A549 (cell line): ENCODE measurements at regions not wholly inside any gene's neighbourhood (a gene's known extent, or its start where the extent isn't known, plus 50 kb on each side); places are given as distances from the start of the nearest gene placed in this dataset.

Experiments used
- GATA3 ChIP-seq: IDR thresholded peaks from 2 replicates; pipeline ENCODE4 v1.6.1; 2012; ENCODE audit warnings: borderline replicate concordance
- KDM1A ChIP-seq: fragments of 200-600 bp; sonication (generic); IDR thresholded peaks from 2 replicates; pipeline ENCODE4 v1.6.1; 2016; ENCODE audit warnings: low read depth, mild to moderate bottlenecking
- MYC ChIP-seq: IDR thresholded peaks from 2 replicates; pipeline ENCODE4 v1.6.1; 2012; ENCODE audit warnings: mild to moderate bottlenecking, inconsistent platforms, low read length, improper control_type of control experiment, borderline replicate concordance
- POLR2A ChIP-seq: IDR thresholded peaks from 2 replicates; pipeline ENCODE4 v1.6.1; 2012; ENCODE audit warnings: mild to moderate bottlenecking, low read length
- RAD21 ChIP-seq, 2 experiments: fragments of >200 bp in 1 of 2; sonication (Bioruptor Twin) in 1 of 2; formaldehyde crosslinking in 1 of 2; IDR thresholded peaks in 1 of 2; conservative IDR thresholded peaks in 1 of 2; 2 replicates in 1 of 2; 3 replicates in 1 of 2; pipeline ENCODE4 v1.6.1; 2012 to 2018; ENCODE audit warnings: inconsistent platforms in 1 of 2
- TF ChIP-seq, protein P1 (sequence below): fragments of >200 bp; sonication (Bioruptor Twin); formaldehyde crosslinking; IDR thresholded peaks from 3 replicates; pipeline ENCODE4 v1.5.1; 2016
- TF ChIP-seq, protein P2 (sequence below): fragments of 200-600 bp; sonication (generic); IDR thresholded peaks from 2 replicates; pipeline ENCODE4 v1.6.1; 2016; ENCODE audit warnings: antibody characterized with exemption, mild to moderate bottlenecking, moderate library complexity

GRCh38 chr16:9417898-9418297, 326.5 kb downstream of the HAPSTR1 start:
- TF ChIP-seq, protein P1, sequence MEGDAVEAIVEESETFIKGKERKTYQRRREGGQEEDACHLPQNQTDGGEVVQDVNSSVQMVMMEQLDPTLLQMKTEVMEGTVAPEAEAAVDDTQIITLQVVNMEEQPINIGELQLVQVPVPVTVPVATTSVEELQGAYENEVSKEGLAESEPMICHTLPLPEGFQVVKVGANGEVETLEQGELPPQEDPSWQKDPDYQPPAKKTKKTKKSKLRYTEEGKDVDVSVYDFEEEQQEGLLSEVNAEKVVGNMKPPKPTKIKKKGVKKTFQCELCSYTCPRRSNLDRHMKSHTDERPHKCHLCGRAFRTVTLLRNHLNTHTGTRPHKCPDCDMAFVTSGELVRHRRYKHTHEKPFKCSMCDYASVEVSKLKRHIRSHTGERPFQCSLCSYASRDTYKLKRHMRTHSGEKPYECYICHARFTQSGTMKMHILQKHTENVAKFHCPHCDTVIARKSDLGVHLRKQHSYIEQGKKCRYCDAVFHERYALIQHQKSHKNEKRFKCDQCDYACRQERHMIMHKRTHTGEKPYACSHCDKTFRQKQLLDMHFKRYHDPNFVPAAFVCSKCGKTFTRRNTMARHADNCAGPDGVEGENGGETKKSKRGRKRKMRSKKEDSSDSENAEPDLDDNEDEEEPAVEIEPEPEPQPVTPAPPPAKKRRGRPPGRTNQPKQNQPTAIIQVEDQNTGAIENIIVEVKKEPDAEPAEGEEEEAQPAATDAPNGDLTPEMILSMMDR: no peak
- TF ChIP-seq KDM1A: no peak
- TF ChIP-seq RAD21 (conservative IDR thresholded peaks at IDR 0.05 in 1 of 2, IDR thresholded peaks at IDR 0.05 in 1 of 2): no peak
- TF ChIP-seq GATA3: no peak
- TF ChIP-seq, protein P2, sequence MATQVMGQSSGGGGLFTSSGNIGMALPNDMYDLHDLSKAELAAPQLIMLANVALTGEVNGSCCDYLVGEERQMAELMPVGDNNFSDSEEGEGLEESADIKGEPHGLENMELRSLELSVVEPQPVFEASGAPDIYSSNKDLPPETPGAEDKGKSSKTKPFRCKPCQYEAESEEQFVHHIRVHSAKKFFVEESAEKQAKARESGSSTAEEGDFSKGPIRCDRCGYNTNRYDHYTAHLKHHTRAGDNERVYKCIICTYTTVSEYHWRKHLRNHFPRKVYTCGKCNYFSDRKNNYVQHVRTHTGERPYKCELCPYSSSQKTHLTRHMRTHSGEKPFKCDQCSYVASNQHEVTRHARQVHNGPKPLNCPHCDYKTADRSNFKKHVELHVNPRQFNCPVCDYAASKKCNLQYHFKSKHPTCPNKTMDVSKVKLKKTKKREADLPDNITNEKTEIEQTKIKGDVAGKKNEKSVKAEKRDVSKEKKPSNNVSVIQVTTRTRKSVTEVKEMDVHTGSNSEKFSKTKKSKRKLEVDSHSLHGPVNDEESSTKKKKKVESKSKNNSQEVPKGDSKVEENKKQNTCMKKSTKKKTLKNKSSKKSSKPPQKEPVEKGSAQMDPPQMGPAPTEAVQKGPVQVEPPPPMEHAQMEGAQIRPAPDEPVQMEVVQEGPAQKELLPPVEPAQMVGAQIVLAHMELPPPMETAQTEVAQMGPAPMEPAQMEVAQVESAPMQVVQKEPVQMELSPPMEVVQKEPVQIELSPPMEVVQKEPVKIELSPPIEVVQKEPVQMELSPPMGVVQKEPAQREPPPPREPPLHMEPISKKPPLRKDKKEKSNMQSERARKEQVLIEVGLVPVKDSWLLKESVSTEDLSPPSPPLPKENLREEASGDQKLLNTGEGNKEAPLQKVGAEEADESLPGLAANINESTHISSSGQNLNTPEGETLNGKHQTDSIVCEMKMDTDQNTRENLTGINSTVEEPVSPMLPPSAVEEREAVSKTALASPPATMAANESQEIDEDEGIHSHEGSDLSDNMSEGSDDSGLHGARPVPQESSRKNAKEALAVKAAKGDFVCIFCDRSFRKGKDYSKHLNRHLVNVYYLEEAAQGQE: no peak
- no peak for TF ChIP-seq POLR2A
- no peak for TF ChIP-seq MYC
